SK-N-SH (cell line): ENCODE measurements at regions not wholly inside any gene's neighbourhood (a gene's known extent, or its start where the extent isn't known, plus 50 kb on each side); places are given as distances from the start of the nearest gene placed in this dataset.

Experiments
- CTCF ChIA-PET: fragments of 300-600, 350-600 bp; formaldehyde crosslinking; extraction: SDS; loops from one replicate; lab custom pipeline; 2021; lab: Yijun Ruan, JAX
- POLR2A ChIA-PET: fragments of 350-600 bp; sonication (Branson Sonifier 250); formaldehyde crosslinking; extraction: SDS; loops from one replicate; lab custom pipeline; 2020; ENCODE audit warnings: antibody characterized with exemption, inconsistent platforms; lab: Yijun Ruan, JAX
- DNase-seq: peaks from one replicate; pipeline ENCODE4 v3.0.0; 2012
- H2AFZ ChIP-seq: fragments of 200-600 bp; sonication (generic); 2 replicates; pipeline ENCODE4 v1.8.1; 2016; ENCODE audit warnings: antibody characterized with exemption, mild to moderate bottlenecking, low read depth
- H3F3A ChIP-seq: fragments of 200-600 bp; sonication (generic); replicated peaks from 2 replicates; pipeline ENCODE3; 2016; ENCODE audit warnings: antibody characterized with exemption, mild to moderate bottlenecking; ENCODE audit not compliant: insufficient read depth
- H3K27ac ChIP-seq, 2 experiments: fragments of 200-500 bp in 1 of 2; fragments of 200-600 bp in 1 of 2; sonication (Bioruptor generic) in 1 of 2; sonication (generic), shearing (Covaris generic) in 1 of 2; 2 replicates each; pipeline versions ENCODE4 v1.5.1 to v1.6.1; 2014 to 2016; ENCODE audit warnings: low read depth in 2 of 2, inconsistent platforms in 1 of 2, low read length in 1 of 2, mild to moderate bottlenecking in 1 of 2, mixed read lengths in 1 of 2
- H3K27me3 ChIP-seq: fragments of 200-600 bp; sonication (generic), shearing (Covaris generic); 2 replicates; pipeline ENCODE4 v1.6.1; 2016; ENCODE audit warnings: mixed run types; ENCODE audit not compliant: insufficient read depth
- H3K36me3 ChIP-seq, 2 experiments: fragments of 200-500 bp in 1 of 2; fragments of 200-600 bp in 1 of 2; sonication (Bioruptor generic) in 1 of 2; sonication (generic) in 1 of 2; replicated peaks in 1 of 2; 2 replicates each; pipeline versions ENCODE3 to v1.5.1; 2014 to 2016; ENCODE audit warnings: low read length in 1 of 2, mild to moderate bottlenecking in 1 of 2; ENCODE audit not compliant: insufficient read depth in 2 of 2, control insufficient read depth in 1 of 2
- H3K4me1 ChIP-seq, 2 experiments: fragments of 200-500 bp in 1 of 2; fragments of 200-600 bp in 1 of 2; sonication (Bioruptor generic) in 1 of 2; sonication (generic), shearing (Covaris generic) in 1 of 2; 2 replicates each; pipeline versions ENCODE4 v1.5.1 to v1.6.1; 2014 to 2016; ENCODE audit warnings: low read depth in 1 of 2, low read length in 1 of 2, mixed run types in 1 of 2; ENCODE audit not compliant: insufficient read depth in 2 of 2, control insufficient read depth in 1 of 2
- H3K4me2 ChIP-seq: fragments of 200-600 bp; sonication (generic), shearing (Covaris generic); 2 replicates; pipeline ENCODE4 v1.6.1; 2017; ENCODE audit warnings: mixed run types
- H3K4me3 ChIP-seq, 2 experiments: fragments of 200-500 bp in 1 of 2; fragments of 200-600 bp in 1 of 2; sonication (Bioruptor generic) in 1 of 2; sonication (generic), shearing (Covaris generic) in 1 of 2; 2 replicates each; pipeline versions ENCODE4 v1.5.1 to v1.8.1; 2014 to 2016; ENCODE audit warnings: low read depth in 2 of 2, inconsistent platforms in 1 of 2, low read length in 1 of 2, mild to moderate bottlenecking in 1 of 2, mixed read lengths in 1 of 2, moderate library complexity in 1 of 2
- H3K79me2 ChIP-seq: fragments of 200-600 bp; sonication (generic); 2 replicates; pipeline ENCODE4 v1.8.1; 2017; ENCODE audit warnings: mild to moderate bottlenecking; ENCODE audit not compliant: insufficient read depth
- H3K9ac ChIP-seq: fragments of 200-600 bp; sonication (generic); 2 replicates; pipeline ENCODE4 v1.6.1; 2017; ENCODE audit warnings: mixed run types
- H3K9me2 ChIP-seq: fragments of 200-600 bp; sonication (generic); 2 replicates; pipeline ENCODE4 v1.6.1; 2017; ENCODE audit warnings: mixed run types
- H3K9me3 ChIP-seq: fragments of 200-600 bp; sonication (generic); 2 replicates; pipeline ENCODE4 v1.6.1; 2017; ENCODE audit warnings: mixed run types, mild to moderate bottlenecking, moderate library complexity
- H4K20me1 ChIP-seq: fragments of 200-600 bp; sonication (generic); 2 replicates; pipeline ENCODE4 v1.6.1; 2017; ENCODE audit warnings: mild to moderate bottlenecking, mixed run types; ENCODE audit not compliant: insufficient read depth
- GATA2 ChIP-seq: sonication (generic); formaldehyde crosslinking; IDR thresholded peaks from 2 replicates; pipeline ENCODE4 v1.5.0; 2020; ENCODE audit warnings: mild to moderate bottlenecking, missing genetic modification reagents
- IRF3 ChIP-seq: fragments of 150-350 bp; IDR thresholded peaks from 2 replicates; pipeline ENCODE4 v1.6.1; 2016; ENCODE audit warnings: mild to moderate bottlenecking, low read depth, low read length
- JUND ChIP-seq: IDR thresholded peaks from 2 replicates; pipeline ENCODE4 v1.4.0; 2012
- MEF2A ChIP-seq: IDR thresholded peaks from 2 replicates; pipeline ENCODE4 v1.4.0; 2012; ENCODE audit warnings: low read depth, borderline replicate concordance
- MXI1 ChIP-seq: IDR thresholded peaks from 2 replicates; pipeline ENCODE4 v1.6.1; 2012; ENCODE audit warnings: mild to moderate bottlenecking, low read depth, low read length, improper control_type of control experiment
- NRF1 ChIP-seq: IDR thresholded peaks from 2 replicates; pipeline ENCODE4 v1.6.1; 2012; ENCODE audit warnings: low read depth, mild to moderate bottlenecking, low read length
- PBX3 ChIP-seq: IDR thresholded peaks from 2 replicates; pipeline ENCODE4; 2012
- RAD21 ChIP-seq: IDR thresholded peaks from 2 replicates; pipeline ENCODE4 v1.6.1; 2012; ENCODE audit warnings: mild to moderate bottlenecking, low read length
- USF2 ChIP-seq: fragments of 150-350 bp; IDR thresholded peaks from 2 replicates; pipeline ENCODE4 v1.6.1; 2017; ENCODE audit warnings: antibody characterized with exemption, low read length, low read depth, borderline replicate concordance
- WGBS: methylation state at CpG from one replicate; pipeline ENCODE4 v1.1.6; 2017; ENCODE audit warnings: low lambda C conversion rate; 5-methylcytosine and 5-hydroxymethylcytosine counted together
- TF ChIP-seq, protein P1 (sequence below): IDR thresholded peaks from 2 replicates; pipeline ENCODE4 v1.4.0; 2012; ENCODE audit warnings: low read depth
- TF ChIP-seq, protein P2 (sequence below): IDR thresholded peaks from 2 replicates; pipeline ENCODE4 v1.4.0; 2012; ENCODE audit warnings: low read depth, borderline replicate concordance

DNA sequence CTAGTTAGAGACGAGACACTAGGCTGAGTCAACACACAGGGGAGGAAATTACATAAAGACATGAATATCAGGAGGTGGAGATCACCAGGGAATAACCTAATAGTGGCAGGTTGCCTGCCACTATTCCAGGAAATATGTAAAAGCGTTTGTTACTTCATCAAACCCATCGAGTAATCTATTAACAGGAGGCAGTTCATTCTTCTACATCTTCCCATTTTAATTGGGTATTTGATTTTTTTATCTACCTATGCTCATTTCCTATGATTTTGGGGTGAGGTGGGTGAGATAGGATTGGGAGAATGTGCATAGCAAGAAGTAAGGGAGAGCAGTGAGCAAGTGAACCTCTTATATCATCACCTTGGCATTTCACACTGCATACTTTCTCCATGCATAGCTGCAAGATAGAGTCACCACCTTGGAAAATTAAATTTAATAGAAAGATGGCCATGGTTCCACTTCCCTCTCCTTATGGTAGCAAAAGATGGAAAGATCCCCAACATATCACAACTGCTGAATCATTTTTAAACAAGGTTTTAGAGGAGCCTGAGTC is 312.2 kb downstream of the TMEM114 start:
- H3K27ac ChIP-seq, result no peak overlapping the region
- H3F3A ChIP-seq, result no peaks in the 10 kb centered on the region
- H3K9me3 ChIP-seq, result no peaks in the 10 kb centered on the region
- TF ChIP-seq IRF3 (no peak), RAD21 (no peak), GATA2 (CRISPR knock-in tag) (no peak), NRF1 (no peak)
- TF ChIP-seq, protein P1, sequence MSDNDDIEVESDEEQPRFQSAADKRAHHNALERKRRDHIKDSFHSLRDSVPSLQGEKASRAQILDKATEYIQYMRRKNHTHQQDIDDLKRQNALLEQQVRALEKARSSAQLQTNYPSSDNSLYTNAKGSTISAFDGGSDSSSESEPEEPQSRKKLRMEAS, result no peak
- no peak for DNase-seq
- no peak overlapping the region for H3K9ac ChIP-seq
- H3K4me1 ChIP-seq, result no peaks in the 10 kb centered on the region
- no peaks in the 10 kb centered on the region for H3K27me3 ChIP-seq
- CTCF ChIA-PET, result no interaction called here
- no peaks in the 10 kb centered on the region for H3K36me3 ChIP-seq
- no peaks in the 10 kb centered on the region for H4K20me1 ChIP-seq
- no peak overlapping the region for H2AFZ ChIP-seq
- H3K79me2 ChIP-seq, result no peaks in the 10 kb centered on the region
- POLR2A ChIA-PET, result no interaction called here
- H3K4me3 ChIP-seq, result no peak overlapping the region
- no peaks in the 10 kb centered on the region for H3K9me2 ChIP-seq
- H3K4me2 ChIP-seq, result no peak overlapping the region
- WGBS, result 1% methylated on average over 3 of the region's 3 CpGs

DNA sequence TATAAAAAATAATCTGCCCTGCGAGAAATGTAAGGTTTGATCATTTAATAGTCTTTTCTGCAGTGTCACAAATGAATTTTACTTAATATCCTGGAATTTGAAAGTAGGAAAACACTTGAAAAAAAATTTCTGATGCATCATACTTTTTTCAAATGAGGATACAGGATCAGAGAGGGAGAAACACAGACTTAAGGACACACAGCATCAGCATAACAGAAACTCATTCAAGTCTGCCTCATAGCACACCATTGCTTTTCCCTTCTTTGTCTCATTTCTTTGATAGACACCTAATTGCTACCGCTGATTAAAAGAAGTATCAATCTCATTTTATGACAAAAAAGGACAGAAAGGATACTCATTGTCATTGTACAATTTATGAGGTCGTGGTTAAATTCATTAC is 319.0 kb downstream of the TMEM114 start:
- no peaks in the 10 kb centered on the region for H3K79me2 ChIP-seq
- DNase-seq, result no peak
- H3K9me2 ChIP-seq, result no peaks in the 10 kb centered on the region
- no peaks in the 10 kb centered on the region for H3K27me3 ChIP-seq
- no peak overlapping the region for H3K9ac ChIP-seq
- CTCF ChIA-PET, result interaction anchor here (0.7 kb wide), 1 partner anchor 119 kb away, joined by 3 read pairs; no protein-coding TSS in a partner anchor
- H3K36me3 ChIP-seq, result no peaks in the 10 kb centered on the region
- TF ChIP-seq, protein P2, sequence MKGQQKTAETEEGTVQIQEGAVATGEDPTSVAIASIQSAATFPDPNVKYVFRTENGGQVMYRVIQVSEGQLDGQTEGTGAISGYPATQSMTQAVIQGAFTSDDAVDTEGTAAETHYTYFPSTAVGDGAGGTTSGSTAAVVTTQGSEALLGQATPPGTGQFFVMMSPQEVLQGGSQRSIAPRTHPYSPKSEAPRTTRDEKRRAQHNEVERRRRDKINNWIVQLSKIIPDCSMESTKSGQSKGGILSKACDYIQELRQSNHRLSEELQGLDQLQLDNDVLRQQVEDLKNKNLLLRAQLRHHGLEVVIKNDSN, result no peak
- TF ChIP-seq MEF2A (no peak), MXI1 (no peak), JUND (no peak), PBX3 (no peak), NRF1 (no peak), USF2 (no peak)
- TF ChIP-seq, protein P1, result no peak
- TF ChIP-seq, all 33 proteins: peak for 0
- H4K20me1 ChIP-seq, result no peaks in the 10 kb centered on the region
- H3K4me3 ChIP-seq, result no peak overlapping the region
- no peaks in the 10 kb centered on the region for H3K9me3 ChIP-seq
- no peaks in the 10 kb centered on the region for H3F3A ChIP-seq
- H3K4me2 ChIP-seq, result no peak overlapping the region
- WGBS, result 6% methylated on average over 3 of the region's 3 CpGs
- no peak overlapping the region for H2AFZ ChIP-seq
- no peak overlapping the region for H3K27ac ChIP-seq
- no peaks in the 10 kb centered on the region for H3K4me1 ChIP-seq
- POLR2A ChIA-PET, result no interaction called here
